Lung (tissue), 11 donors: ENCODE measurements at regions not wholly inside any gene's neighbourhood (a gene's known extent, or its start where the extent isn't known, plus 50 kb on each side); places are given as distances from the start of the nearest gene placed in this dataset.

Experiments used
- ATAC-seq: fragments of 200-7000 bp; cut with Tn5 transposase; one replicate; pipeline ENCODE4 v1.9.1; 2020; ENCODE audit warnings: moderate number of reproducible peaks; ENCODE audit not compliant: insufficient read depth, low FRiP score
- DNase-seq, 3 donors: peaks; one replicate each; pipeline ENCODE4 v3.0.0-alpha.2; 2013 to 2017
- H3K27ac ChIP-seq, 2 donors: one replicate each; pipeline ENCODE4 v1.5.1; 2013; ENCODE audit warnings: mild to moderate bottlenecking in 2 of 2, moderate library complexity in 2 of 2, control low read depth in 1 of 2, inconsistent platforms in 1 of 2, low read depth in 1 of 2, low read length in 1 of 2
- H3K27me3 ChIP-seq, 3 donors: one replicate each; pipeline ENCODE4 v1.5.1; 2013; ENCODE audit warnings: low read length in 2 of 3; ENCODE audit not compliant: control insufficient read depth in 3 of 3, insufficient read depth in 3 of 3
- H3K36me3 ChIP-seq, 4 donors: one replicate each; pipeline ENCODE4 v1.5.1; 2013; ENCODE audit warnings: low read length in 4 of 4, mild to moderate bottlenecking in 1 of 4, moderate library complexity in 1 of 4; ENCODE audit not compliant: control insufficient read depth in 4 of 4, insufficient read depth in 4 of 4
- H3K4me1 ChIP-seq, 5 donors: one replicate each; pipeline ENCODE4 v1.5.1; 2013; ENCODE audit warnings: low read length in 5 of 5, mild to moderate bottlenecking in 2 of 5, moderate library complexity in 1 of 5; ENCODE audit not compliant: control insufficient read depth in 5 of 5, insufficient read depth in 5 of 5
- H3K4me3 ChIP-seq: one replicate; pipeline ENCODE4 v1.5.1; 2013; ENCODE audit warnings: mild to moderate bottlenecking, control low read depth, moderate library complexity
- H3K9ac ChIP-seq, 2 donors: one replicate each; pipeline ENCODE4 v1.5.1; 2013; ENCODE audit warnings: low read length in 2 of 2, control low read depth in 1 of 2; ENCODE audit not compliant: insufficient read depth in 1 of 2
- H3K9me3 ChIP-seq, 4 donors: one replicate each; pipeline ENCODE4 v1.5.1; 2013; ENCODE audit warnings: low read length in 3 of 4, mild to moderate bottlenecking in 1 of 4, moderate library complexity in 1 of 4; ENCODE audit not compliant: control insufficient read depth in 4 of 4, insufficient read depth in 3 of 4
- CTCF ChIP-seq: IDR thresholded peaks from 2 replicates; pipeline ENCODE4 v1.5.1; 2012; ENCODE audit warnings: mild to moderate bottlenecking; ENCODE audit errors: control extremely low read depth, extremely low read depth
- whole genome bisulfite sequencing, 2 donors: extraction: QIAGEN DNeasy Blood & Tissue Kit; methylation state at CpG; one replicate each; pipeline ENCODE4 v1.1.7; 2013; 5-methylcytosine and 5-hydroxymethylcytosine counted together
- donor health status: control.
- donor health status: control.
- donor health status: Bipolar disorder and iron deficiency.
- donor health status: healthy.
- donor health status: DM: yes; HTN: yes; CAD: no.

- no peak for ATAC-seq
- no peak overlapping the region for H3K4me3 ChIP-seq
- H3K4me1 ChIP-seq: no peaks in the 10 kb centered on the region
- H3K27me3 ChIP-seq: no peaks in the 10 kb centered on the region
- no peaks in the 10 kb centered on the region for H3K36me3 ChIP-seq
- no peak overlapping the region for H3K9ac ChIP-seq
- TF ChIP-seq CTCF: no peak
- no peak overlapping the region for H3K27ac ChIP-seq
- 49 to 69% methylated on average over 3 of the region's 3 CpGs for WGBS, 2 donors
- DNase-seq: peak in 2 of 3 donors; percentile 27 to 74
- H3K9me3 ChIP-seq: peaks cover 0 to 10% (median 0%) of the 10 kb centered on the region in 4 donors
These were observed 241.2 kb downstream of the BMP7 start for GRCh38 chr20:57025261-57025660.

GRCh38 chr20:57025666-57026224, 240.7 kb downstream of the BMP7 start:
- H3K36me3 ChIP-seq: no peaks in the 10 kb centered on the region
- DNase-seq (no peak), ATAC-seq (no peak)
- H3K4me1 ChIP-seq: no peaks in the 10 kb centered on the region
- no peak overlapping the region for H3K4me3 ChIP-seq
- H3K9ac ChIP-seq: no peak overlapping the region
- no peaks in the 10 kb centered on the region for H3K27me3 ChIP-seq
- TF ChIP-seq CTCF: no peak
- WGBS, 2 donors: 60 to 70% methylated on average over 4 of the region's 4 CpGs
- H3K27ac ChIP-seq: no peak overlapping the region
- H3K9me3 ChIP-seq: peaks cover 0 to 10% (median 0%) of the 10 kb centered on the region in 4 donors

GRCh38 chr20:57027777-57028176, 238.7 kb downstream of the BMP7 start:
- ATAC-seq (no peak), DNase-seq (no peak)
- Histone ChIP-seq H3K27ac (no peak overlapping the region), H3K9ac (no peak overlapping the region), H3K9me3 (peaks cover 0 to 9% (median 0%) of the 10 kb centered on the region in 4 donors), H3K36me3 (no peaks in the 10 kb centered on the region), H3K4me3 (no peak overlapping the region), H3K4me1 (peaks cover 0 to 10% (median 0%) of the 10 kb centered on the region in 5 donors), H3K27me3 (peaks cover 0 to 5% (median 0%) of the 10 kb centered on the region in 3 donors)
- 75 to 80% methylated on average over 5 of the region's 5 CpGs for WGBS, 2 donors
- no peak for TF ChIP-seq CTCF
